Mammary epithelial cell (primary cell): ENCODE measurements at regions not wholly inside any gene's neighbourhood (a gene's known extent, or its start where the extent isn't known, plus 50 kb on each side); places are given as distances from the start of the nearest gene placed in this dataset.

Experiments used
- CTCF ChIP-seq, 2 donors: IDR thresholded peaks in 1 of 2; conservative IDR thresholded peaks in 1 of 2; 2 replicates each; pipeline ENCODE4 v1.5.1; 2011 to 2012; ENCODE audit warnings: inconsistent platforms in 2 of 2, low read length in 2 of 2, mild to moderate bottlenecking in 2 of 2, control low read depth in 1 of 2, low read depth in 1 of 2; ENCODE audit not compliant: insufficient read depth in 1 of 2; ENCODE audit errors: extremely low read depth in 1 of 2
- EZH2 ChIP-seq: IDR thresholded peaks from 2 replicates; pipeline ENCODE4 v1.6.1; 2012; ENCODE audit warnings: low read length, inconsistent platforms, borderline replicate concordance

GRCh38 chr16:5415123-5415522 lies 317.5 kb upstream of the EEF2KMT start:
- TF ChIP-seq CTCF (conservative IDR thresholded peaks at IDR 0.05 in 1 of 2, IDR thresholded peaks at IDR 0.05 in 1 of 2; ENCODE audit: extremely low read depth in 1 of 2, insufficient read depth in 1 of 2, low read depth in 1 of 2, low read length in 2 of 2), result no peak
- no peak for TF ChIP-seq EZH2
